DOHH2 (cell line): ENCODE measurements at regions not wholly inside any gene's neighbourhood (a gene's known extent, or its start where the extent isn't known, plus 50 kb on each side); places are given as distances from the start of the nearest gene placed in this dataset.

Experiments used
- H3F3A ChIP-seq: fragments of 200-600 bp; sonication (generic), shearing (Covaris generic); 2 replicates; pipeline ENCODE4 v1.6.0; 2016; ENCODE audit warnings: antibody characterized with exemption, mild to moderate bottlenecking; ENCODE audit not compliant: control insufficient read depth, insufficient read depth
- H3K27ac ChIP-seq: fragments of 200-600 bp; sonication (generic); 2 replicates; pipeline ENCODE4 v1.5.1; 2014; ENCODE audit warnings: low read depth, mild to moderate bottlenecking, low read length, moderate library complexity
- H3K27me3 ChIP-seq: fragments of 200-600 bp; sonication (generic); 2 replicates; pipeline ENCODE4 v1.6.1; 2014; ENCODE audit warnings: mild to moderate bottlenecking, low read length, mixed read lengths; ENCODE audit not compliant: control insufficient read depth
- H3K36me3 ChIP-seq: fragments of 200-600 bp; sonication (generic); 2 replicates; pipeline ENCODE4 v1.6.1; 2014; ENCODE audit warnings: mild to moderate bottlenecking, low read length, moderate library complexity, mixed read lengths; ENCODE audit not compliant: control insufficient read depth
- H3K4me1 ChIP-seq: fragments of 200-600 bp; sonication (generic); 2 replicates; pipeline ENCODE4 v1.6.1; 2014; ENCODE audit warnings: mild to moderate bottlenecking, low read length, mixed read lengths; ENCODE audit not compliant: control insufficient read depth
- H3K4me2 ChIP-seq: fragments of 200-600 bp; sonication (generic); 2 replicates; pipeline ENCODE4 v1.6.0; 2014; ENCODE audit warnings: mild to moderate bottlenecking, low read length, moderate library complexity
- H3K4me3 ChIP-seq: fragments of 200-600 bp; sonication (generic); 2 replicates; pipeline ENCODE4 v1.5.1; 2014; ENCODE audit warnings: mild to moderate bottlenecking, low read length, mixed read lengths
- H3K79me2 ChIP-seq: fragments of 200-600 bp; sonication (generic); 2 replicates; pipeline ENCODE4 v1.6.1; 2014; ENCODE audit warnings: mild to moderate bottlenecking, low read length, mixed read lengths; ENCODE audit not compliant: control insufficient read depth
- H3K9me2 ChIP-seq: fragments of 200-600 bp; sonication (generic); replicated peaks from 2 replicates; pipeline ENCODE4 v1.6.1; 2014; ENCODE audit warnings: mild to moderate bottlenecking, low read length, mixed read lengths; ENCODE audit not compliant: control insufficient read depth
- H3K9me3 ChIP-seq: fragments of 200-600 bp; sonication (generic); 2 replicates; pipeline ENCODE4 v1.6.1; 2014; ENCODE audit warnings: antibody characterized with exemption, low read length, mixed read lengths; ENCODE audit not compliant: control insufficient read depth, insufficient read depth
- H4K20me1 ChIP-seq: fragments of 200-600 bp; sonication (generic); 2 replicates; pipeline ENCODE4 v1.6.0; 2014; ENCODE audit warnings: low read depth, mild to moderate bottlenecking, antibody characterized with exemption, low read length, moderate library complexity; ENCODE audit not compliant: control insufficient read depth, insufficient read depth
- CTCF ChIP-seq: fragments of 200-600 bp; sonication (generic); IDR thresholded peaks from one replicate; pipeline ENCODE4 v1.5.1; 2014; ENCODE audit warnings: antibody characterized with exemption, mild to moderate bottlenecking, low read depth, low read length; ENCODE audit not compliant: poor library complexity, severe bottlenecking
- EZH2phosphoT487 ChIP-seq: fragments of 200-600 bp; sonication (generic); IDR thresholded peaks from 2 replicates; pipeline ENCODE4 v1.6.1; 2017; ENCODE audit warnings: borderline replicate concordance, mild to moderate bottlenecking, antibody characterized with exemption, low read length, moderate library complexity, mixed read lengths

- no peaks in the 10 kb centered on the region for H3K9me3 ChIP-seq
- peaks cover 2% of the 10 kb centered on the region; the same call in 1 of the 2 replicates for H3K27me3 ChIP-seq
- no peaks in the 10 kb centered on the region for H3K4me1 ChIP-seq
- no peaks in the 10 kb centered on the region for H4K20me1 ChIP-seq
- no peaks in the 10 kb centered on the region for H3K9me2 ChIP-seq
- no peaks in the 10 kb centered on the region for H3K36me3 ChIP-seq
- H3K27ac ChIP-seq: no peak overlapping the region
- no peak for TF ChIP-seq CTCF
- TF ChIP-seq EZH2phosphoT487: no peak
- no peaks in the 10 kb centered on the region for H3F3A ChIP-seq
- H3K79me2 ChIP-seq: no peaks in the 10 kb centered on the region
- no peak overlapping the region for H3K4me2 ChIP-seq
- H3K4me3 ChIP-seq: no peak overlapping the region
Observed at GRCh38 chr10:78783753-78784152, 285.0 kb upstream of the ZMIZ1 start.

- TF ChIP-seq CTCF (no peak), EZH2phosphoT487 (no peak)
Observed at GRCh38 chr10:78784546-78784945, 284.2 kb upstream of the ZMIZ1 start.

GRCh38 chr10:78785066-78785465 is 283.7 kb upstream of the ZMIZ1 start:
- Histone ChIP-seq H4K20me1 (no peaks in the 10 kb centered on the region), H3K4me3 (no peak overlapping the region), H3K4me2 (no peak overlapping the region), H3K36me3 (no peaks in the 10 kb centered on the region), H3K9me3 (no peaks in the 10 kb centered on the region), H3K4me1 (no peaks in the 10 kb centered on the region), H3F3A (no peaks in the 10 kb centered on the region), H3K27me3 (peaks cover 2% of the 10 kb centered on the region; the same call in 1 of the 2 replicates), H3K9me2 (no peaks in the 10 kb centered on the region), H3K27ac (no peak overlapping the region), H3K79me2 (no peaks in the 10 kb centered on the region)
- TF ChIP-seq EZH2phosphoT487 (no peak), CTCF (no peak)

More at GRCh38 chr10:78784546-78784945, 284.2 kb upstream of the ZMIZ1 start:
- Histone ChIP-seq H3K27me3 (peaks cover 2% of the 10 kb centered on the region; the same call in 1 of the 2 replicates), H3K9me2 (no peaks in the 10 kb centered on the region), H3K27ac (no peak overlapping the region), H3K4me1 (no peaks in the 10 kb centered on the region), H3K4me3 (no peak overlapping the region), H3K36me3 (no peaks in the 10 kb centered on the region), H3K79me2 (no peaks in the 10 kb centered on the region), H4K20me1 (no peaks in the 10 kb centered on the region), H3F3A (no peaks in the 10 kb centered on the region), H3K9me3 (no peaks in the 10 kb centered on the region), H3K4me2 (no peak overlapping the region)

- Histone ChIP-seq H3K4me1 (no peaks in the 10 kb centered on the region), H3K9me3 (no peaks in the 10 kb centered on the region), H3K9me2 (no peaks in the 10 kb centered on the region), H3K4me3 (no peak overlapping the region), H3K79me2 (no peaks in the 10 kb centered on the region), H4K20me1 (no peaks in the 10 kb centered on the region), H3K27ac (no peak overlapping the region), H3K27me3 (peaks cover 2% of the 10 kb centered on the region; the same call in 1 of the 2 replicates), H3F3A (no peaks in the 10 kb centered on the region), H3K36me3 (no peaks in the 10 kb centered on the region), H3K4me2 (no peak overlapping the region)
- TF ChIP-seq CTCF: no peak
- no peak for TF ChIP-seq EZH2phosphoT487
Observed at GRCh38 chr10:78785991-78786390, 282.8 kb upstream of the ZMIZ1 start.
